GM23338 (cell line): ENCODE measurements at regions not wholly inside any gene's neighbourhood (a gene's known extent, or its start where the extent isn't known, plus 50 kb on each side); places are given as distances from the start of the nearest gene placed in this dataset.

Source experiments
- CREB1 ChIP-seq: fragments of 250-450 bp; sonication (Bioruptor Pico); IDR thresholded peaks from 2 replicates; pipeline ENCODE4 v1.5.0; 2020; ENCODE audit warnings: low read depth, mild to moderate bottlenecking, moderate library complexity
- CTCF ChIP-seq, 2 experiments: fragments of 200-600 bp in 1 of 2; sonication (generic) in 1 of 2; conservative IDR thresholded peaks; 2 replicates each; pipeline versions ENCODE4 v1.5.1 to v1.6.1; 2016 to 2017; ENCODE audit warnings: antibody characterized with exemption in 2 of 2, low read depth in 2 of 2, mild to moderate bottlenecking in 2 of 2, moderate library complexity in 1 of 2
- EZH2 ChIP-seq: fragments of 200-600 bp; sonication (generic); IDR thresholded peaks from one replicate; pipeline ENCODE4 v1.8.0; 2017; ENCODE audit warnings: antibody characterized with exemption, mild to moderate bottlenecking, low read depth; ENCODE audit not compliant: unreplicated experiment
- EZH2phosphoT487 ChIP-seq: fragments of 200-600 bp; sonication (generic); IDR thresholded peaks from one replicate; pipeline ENCODE4 v1.8.1; 2018; ENCODE audit warnings: antibody characterized with exemption; ENCODE audit not compliant: unreplicated experiment
- POLR2AphosphoS5 ChIP-seq: IDR thresholded peaks from 2 replicates; pipeline ENCODE4 v1.6.1; 2016; ENCODE audit warnings: antibody characterized with exemption, low read depth
- ZNF114 ChIP-seq: fragments of 250-450 bp; sonication (Bioruptor Pico); IDR thresholded peaks from 2 replicates; pipeline ENCODE4 v1.5.0; 2020; ENCODE audit warnings: mild to moderate bottlenecking, moderate library complexity
- TF ChIP-seq, protein P1 (sequence below): IDR thresholded peaks from one replicate; pipeline ENCODE4 v1.6.1; 2018; ENCODE audit warnings: antibody characterized with exemption; ENCODE audit not compliant: unreplicated experiment
- TF ChIP-seq, protein P2 (sequence below): fragments of 250-450 bp; sonication (Bioruptor Pico); IDR thresholded peaks from 2 replicates; pipeline ENCODE4 v1.5.0; 2020; ENCODE audit warnings: mild to moderate bottlenecking, moderate library complexity

GRCh38 chr15:35909414-35909813, 363.4 kb upstream of the DPH6 start:
- no peak for TF ChIP-seq CTCF (conservative IDR thresholded peaks at IDR 0.05; ENCODE audit: low read depth in 2 of 2)
- no peak for TF ChIP-seq POLR2AphosphoS5
- TF ChIP-seq EZH2phosphoT487: no peak
- TF ChIP-seq ZNF114: no peak
- TF ChIP-seq, protein P1, sequence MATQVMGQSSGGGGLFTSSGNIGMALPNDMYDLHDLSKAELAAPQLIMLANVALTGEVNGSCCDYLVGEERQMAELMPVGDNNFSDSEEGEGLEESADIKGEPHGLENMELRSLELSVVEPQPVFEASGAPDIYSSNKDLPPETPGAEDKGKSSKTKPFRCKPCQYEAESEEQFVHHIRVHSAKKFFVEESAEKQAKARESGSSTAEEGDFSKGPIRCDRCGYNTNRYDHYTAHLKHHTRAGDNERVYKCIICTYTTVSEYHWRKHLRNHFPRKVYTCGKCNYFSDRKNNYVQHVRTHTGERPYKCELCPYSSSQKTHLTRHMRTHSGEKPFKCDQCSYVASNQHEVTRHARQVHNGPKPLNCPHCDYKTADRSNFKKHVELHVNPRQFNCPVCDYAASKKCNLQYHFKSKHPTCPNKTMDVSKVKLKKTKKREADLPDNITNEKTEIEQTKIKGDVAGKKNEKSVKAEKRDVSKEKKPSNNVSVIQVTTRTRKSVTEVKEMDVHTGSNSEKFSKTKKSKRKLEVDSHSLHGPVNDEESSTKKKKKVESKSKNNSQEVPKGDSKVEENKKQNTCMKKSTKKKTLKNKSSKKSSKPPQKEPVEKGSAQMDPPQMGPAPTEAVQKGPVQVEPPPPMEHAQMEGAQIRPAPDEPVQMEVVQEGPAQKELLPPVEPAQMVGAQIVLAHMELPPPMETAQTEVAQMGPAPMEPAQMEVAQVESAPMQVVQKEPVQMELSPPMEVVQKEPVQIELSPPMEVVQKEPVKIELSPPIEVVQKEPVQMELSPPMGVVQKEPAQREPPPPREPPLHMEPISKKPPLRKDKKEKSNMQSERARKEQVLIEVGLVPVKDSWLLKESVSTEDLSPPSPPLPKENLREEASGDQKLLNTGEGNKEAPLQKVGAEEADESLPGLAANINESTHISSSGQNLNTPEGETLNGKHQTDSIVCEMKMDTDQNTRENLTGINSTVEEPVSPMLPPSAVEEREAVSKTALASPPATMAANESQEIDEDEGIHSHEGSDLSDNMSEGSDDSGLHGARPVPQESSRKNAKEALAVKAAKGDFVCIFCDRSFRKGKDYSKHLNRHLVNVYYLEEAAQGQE: no peak
- no peak for TF ChIP-seq CREB1 (CRISPR knock-in tag)
- TF ChIP-seq EZH2: no peak
- TF ChIP-seq, protein P2, sequence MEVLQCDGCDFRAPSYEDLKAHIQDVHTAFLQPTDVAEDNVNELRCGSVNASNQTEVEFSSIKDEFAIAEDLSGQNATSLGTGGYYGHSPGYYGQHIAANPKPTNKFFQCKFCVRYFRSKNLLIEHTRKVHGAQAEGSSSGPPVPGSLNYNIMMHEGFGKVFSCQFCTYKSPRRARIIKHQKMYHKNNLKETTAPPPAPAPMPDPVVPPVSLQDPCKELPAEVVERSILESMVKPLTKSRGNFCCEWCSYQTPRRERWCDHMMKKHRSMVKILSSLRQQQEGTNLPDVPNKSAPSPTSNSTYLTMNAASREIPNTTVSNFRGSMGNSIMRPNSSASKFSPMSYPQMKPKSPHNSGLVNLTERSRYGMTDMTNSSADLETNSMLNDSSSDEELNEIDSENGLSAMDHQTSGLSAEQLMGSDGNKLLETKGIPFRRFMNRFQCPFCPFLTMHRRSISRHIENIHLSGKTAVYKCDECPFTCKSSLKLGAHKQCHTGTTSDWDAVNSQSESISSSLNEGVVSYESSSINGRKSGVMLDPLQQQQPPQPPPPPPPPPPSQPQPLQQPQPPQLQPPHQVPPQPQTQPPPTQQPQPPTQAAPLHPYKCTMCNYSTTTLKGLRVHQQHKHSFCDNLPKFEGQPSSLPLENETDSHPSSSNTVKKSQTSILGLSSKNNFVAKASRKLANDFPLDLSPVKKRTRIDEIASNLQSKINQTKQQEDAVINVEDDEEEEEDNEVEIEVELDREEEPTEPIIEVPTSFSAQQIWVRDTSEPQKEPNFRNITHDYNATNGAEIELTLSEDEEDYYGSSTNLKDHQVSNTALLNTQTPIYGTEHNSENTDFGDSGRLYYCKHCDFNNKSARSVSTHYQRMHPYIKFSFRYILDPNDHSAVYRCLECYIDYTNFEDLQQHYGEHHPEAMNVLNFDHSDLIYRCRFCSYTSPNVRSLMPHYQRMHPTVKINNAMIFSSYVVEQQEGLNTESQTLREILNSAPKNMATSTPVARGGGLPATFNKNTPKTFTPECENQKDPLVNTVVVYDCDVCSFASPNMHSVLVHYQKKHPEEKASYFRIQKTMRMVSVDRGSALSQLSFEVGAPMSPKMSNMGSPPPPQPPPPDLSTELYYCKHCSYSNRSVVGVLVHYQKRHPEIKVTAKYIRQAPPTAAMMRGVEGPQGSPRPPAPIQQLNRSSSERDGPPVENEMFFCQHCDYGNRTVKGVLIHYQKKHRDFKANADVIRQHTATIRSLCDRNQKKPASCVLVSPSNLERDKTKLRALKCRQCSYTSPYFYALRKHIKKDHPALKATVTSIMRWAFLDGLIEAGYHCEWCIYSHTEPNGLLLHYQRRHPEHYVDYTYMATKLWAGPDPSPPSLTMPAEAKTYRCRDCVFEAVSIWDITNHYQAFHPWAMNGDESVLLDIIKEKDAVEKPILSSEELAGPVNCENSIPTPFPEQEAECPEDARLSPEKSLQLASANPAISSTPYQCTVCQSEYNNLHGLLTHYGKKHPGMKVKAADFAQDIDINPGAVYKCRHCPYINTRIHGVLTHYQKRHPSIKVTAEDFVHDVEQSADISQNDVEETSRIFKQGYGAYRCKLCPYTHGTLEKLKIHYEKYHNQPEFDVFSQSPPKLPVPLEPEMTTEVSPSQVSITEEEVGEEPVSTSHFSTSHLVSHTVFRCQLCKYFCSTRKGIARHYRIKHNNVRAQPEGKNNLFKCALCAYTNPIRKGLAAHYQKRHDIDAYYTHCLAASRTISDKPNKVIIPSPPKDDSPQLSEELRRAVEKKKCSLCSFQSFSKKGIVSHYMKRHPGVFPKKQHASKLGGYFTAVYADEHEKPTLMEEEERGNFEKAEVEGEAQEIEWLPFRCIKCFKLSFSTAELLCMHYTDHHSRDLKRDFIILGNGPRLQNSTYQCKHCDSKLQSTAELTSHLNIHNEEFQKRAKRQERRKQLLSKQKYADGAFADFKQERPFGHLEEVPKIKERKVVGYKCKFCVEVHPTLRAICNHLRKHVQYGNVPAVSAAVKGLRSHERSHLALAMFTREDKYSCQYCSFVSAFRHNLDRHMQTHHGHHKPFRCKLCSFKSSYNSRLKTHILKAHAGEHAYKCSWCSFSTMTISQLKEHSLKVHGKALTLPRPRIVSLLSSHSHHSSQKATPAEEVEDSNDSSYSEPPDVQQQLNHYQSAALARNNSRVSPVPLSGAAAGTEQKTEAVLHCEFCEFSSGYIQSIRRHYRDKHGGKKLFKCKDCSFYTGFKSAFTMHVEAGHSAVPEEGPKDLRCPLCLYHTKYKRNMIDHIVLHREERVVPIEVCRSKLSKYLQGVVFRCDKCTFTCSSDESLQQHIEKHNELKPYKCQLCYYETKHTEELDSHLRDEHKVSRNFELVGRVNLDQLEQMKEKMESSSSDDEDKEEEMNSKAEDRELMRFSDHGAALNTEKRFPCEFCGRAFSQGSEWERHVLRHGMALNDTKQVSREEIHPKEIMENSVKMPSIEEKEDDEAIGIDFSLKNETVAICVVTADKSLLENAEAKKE (CRISPR knock-in tag): no peak
